Uterus (tissue), 3 donors: ENCODE measurements at regions not wholly inside any gene's neighbourhood (a gene's known extent, or its start where the extent isn't known, plus 50 kb on each side); places are given as distances from the start of the nearest gene placed in this dataset.

ENCODE experiments used
- DNase-seq, 2 donors: peaks; one replicate each; pipeline ENCODE4 v3.0.0-alpha.2; 2019 to 2020
- H3K27ac ChIP-seq, 2 donors: fragments of 200-600 bp; sonication (generic); 1 replicate in 1 of 2; 2 replicates in 1 of 2; pipeline ENCODE4 v1.5.1; 2016 to 2018
- H3K27me3 ChIP-seq, 2 donors: fragments of 200-600 bp; sonication (generic); one replicate each; pipeline ENCODE4 v1.5.1; 2018 to 2019; ENCODE audit warnings: control low read depth in 1 of 2
- H3K36me3 ChIP-seq, 2 donors: fragments of 200-600 bp; sonication (generic); one replicate each; pipeline ENCODE4 v1.5.1; 2019; ENCODE audit warnings: control low read depth in 1 of 2
- H3K4me1 ChIP-seq, 2 donors: fragments of 200-600 bp; sonication (generic); one replicate each; pipeline ENCODE4 v1.5.1; 2018 to 2019; ENCODE audit warnings: control low read depth in 1 of 2
- H3K4me3 ChIP-seq, 2 donors: fragments of 200-600 bp; sonication (generic); 1 replicate in 1 of 2; 2 replicates in 1 of 2; pipeline ENCODE4 v1.5.1; 2018 to 2019; ENCODE audit warnings: mild to moderate bottlenecking in 1 of 2
- H3K9me3 ChIP-seq, 2 donors: fragments of 200-600 bp; sonication (generic); one replicate each; pipeline ENCODE4 v1.5.1; 2019; ENCODE audit warnings: control low read depth in 1 of 2
- POLR2A ChIP-seq, 2 donors: fragments of 450-650 bp; IDR thresholded peaks; one replicate each; pipeline ENCODE4 v1.6.1; 2016; ENCODE audit warnings: antibody characterized with exemption in 2 of 2, mild to moderate bottlenecking in 1 of 2, moderate library complexity in 1 of 2
- intact Hi-C: fragments of 100-400 bp; cut with DNase I; formaldehyde crosslinking; loops from one replicate; pipeline ENCODE4 v1.15.1; 2023; ENCODE audit warnings: low total_unique reads
- TF ChIP-seq, protein P1 (sequence below), 4 experiments: fragments of 200-600 bp in 2 of 4; fragments of 450-650 bp in 2 of 4; sonication (generic) in 2 of 4; IDR thresholded peaks; one replicate each; pipeline ENCODE4 v1.5.1; 2016 to 2019; ENCODE audit warnings: antibody characterized with exemption in 4 of 4, mild to moderate bottlenecking in 2 of 4, moderate library complexity in 1 of 4
- donor health status: DM: yes; HTN: yes; CAD: no.

DNA sequence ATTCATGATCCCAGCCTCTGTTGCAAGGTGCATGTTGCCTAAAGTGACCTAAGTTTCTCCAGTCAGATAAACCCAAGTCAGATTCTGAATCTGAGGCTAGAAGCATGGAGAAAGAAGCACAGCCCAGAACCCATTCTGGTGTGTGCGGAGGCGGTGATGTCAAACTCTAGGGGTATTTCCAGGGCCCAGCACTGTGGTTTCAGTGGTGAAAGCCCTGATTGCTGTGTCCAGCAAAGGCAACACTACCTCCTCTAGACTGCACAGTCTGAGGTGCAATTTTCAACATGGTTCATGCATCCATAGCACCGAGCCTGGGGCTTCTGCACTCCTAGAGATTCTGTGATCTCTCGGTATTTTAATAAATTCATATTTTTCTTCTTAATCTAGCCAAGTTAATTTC lies 264.8 kb upstream of the KLHL29 start:
- H3K27ac ChIP-seq, result no peak overlapping the region
- no peak for DNase-seq
- no peak for TF ChIP-seq POLR2A (IDR thresholded peaks at IDR 0.05)
- TF ChIP-seq, protein P1, sequence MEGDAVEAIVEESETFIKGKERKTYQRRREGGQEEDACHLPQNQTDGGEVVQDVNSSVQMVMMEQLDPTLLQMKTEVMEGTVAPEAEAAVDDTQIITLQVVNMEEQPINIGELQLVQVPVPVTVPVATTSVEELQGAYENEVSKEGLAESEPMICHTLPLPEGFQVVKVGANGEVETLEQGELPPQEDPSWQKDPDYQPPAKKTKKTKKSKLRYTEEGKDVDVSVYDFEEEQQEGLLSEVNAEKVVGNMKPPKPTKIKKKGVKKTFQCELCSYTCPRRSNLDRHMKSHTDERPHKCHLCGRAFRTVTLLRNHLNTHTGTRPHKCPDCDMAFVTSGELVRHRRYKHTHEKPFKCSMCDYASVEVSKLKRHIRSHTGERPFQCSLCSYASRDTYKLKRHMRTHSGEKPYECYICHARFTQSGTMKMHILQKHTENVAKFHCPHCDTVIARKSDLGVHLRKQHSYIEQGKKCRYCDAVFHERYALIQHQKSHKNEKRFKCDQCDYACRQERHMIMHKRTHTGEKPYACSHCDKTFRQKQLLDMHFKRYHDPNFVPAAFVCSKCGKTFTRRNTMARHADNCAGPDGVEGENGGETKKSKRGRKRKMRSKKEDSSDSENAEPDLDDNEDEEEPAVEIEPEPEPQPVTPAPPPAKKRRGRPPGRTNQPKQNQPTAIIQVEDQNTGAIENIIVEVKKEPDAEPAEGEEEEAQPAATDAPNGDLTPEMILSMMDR (IDR thresholded peaks at IDR 0.05), result no peak
- no peak overlapping the region for H3K4me3 ChIP-seq
- no peaks in the 10 kb centered on the region for H3K27me3 ChIP-seq
- H3K4me1 ChIP-seq, result no peaks in the 10 kb centered on the region
- no peaks in the 10 kb centered on the region for H3K9me3 ChIP-seq
- intact Hi-C loops, result no loop called here
- no peaks in the 10 kb centered on the region for H3K36me3 ChIP-seq

DNA sequence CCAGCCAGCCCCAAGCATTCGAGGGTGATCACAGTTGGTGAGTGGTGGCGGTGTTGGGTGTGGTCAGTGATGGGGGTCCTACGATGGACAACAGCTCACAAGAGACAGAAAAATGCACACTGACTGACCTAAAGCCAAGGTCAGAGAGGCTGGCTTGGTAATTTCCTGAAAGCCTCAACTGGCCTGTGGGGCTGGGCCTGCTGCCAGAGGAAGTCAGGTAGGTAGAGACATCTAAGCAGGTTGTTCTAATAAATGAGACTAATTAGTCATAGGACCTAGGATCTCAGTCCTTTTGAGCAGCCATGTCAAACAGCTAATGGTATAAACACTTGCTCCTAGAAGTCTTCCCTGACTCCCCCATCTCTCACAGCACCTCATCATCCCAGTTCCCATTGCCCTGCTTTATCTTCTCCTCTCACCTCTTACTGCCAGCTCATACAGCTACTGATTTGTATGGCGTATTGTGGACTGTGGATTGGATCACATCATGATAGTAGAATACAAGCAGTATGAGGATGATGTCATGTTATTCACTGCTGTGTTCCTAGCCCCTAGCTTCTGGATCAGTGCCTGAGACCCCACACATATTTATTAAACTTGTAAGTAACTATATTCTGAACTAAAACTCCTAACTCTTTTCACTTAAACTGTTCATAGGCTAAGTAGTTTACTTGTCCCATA lies 262.9 kb upstream of the KLHL29 start:
- no peak overlapping the region for H3K4me3 ChIP-seq
- intact Hi-C loops, result no loop called here
- H3K27ac ChIP-seq, result no peak overlapping the region
- DNase-seq, result no peak
- no peaks in the 10 kb centered on the region for H3K4me1 ChIP-seq
- H3K36me3 ChIP-seq, result no peaks in the 10 kb centered on the region
- no peaks in the 10 kb centered on the region for H3K9me3 ChIP-seq
- no peaks in the 10 kb centered on the region for H3K27me3 ChIP-seq
- TF ChIP-seq, protein P1 (IDR thresholded peaks at IDR 0.05), result no peak
- TF ChIP-seq POLR2A (IDR thresholded peaks at IDR 0.05), result no peak

DNA sequence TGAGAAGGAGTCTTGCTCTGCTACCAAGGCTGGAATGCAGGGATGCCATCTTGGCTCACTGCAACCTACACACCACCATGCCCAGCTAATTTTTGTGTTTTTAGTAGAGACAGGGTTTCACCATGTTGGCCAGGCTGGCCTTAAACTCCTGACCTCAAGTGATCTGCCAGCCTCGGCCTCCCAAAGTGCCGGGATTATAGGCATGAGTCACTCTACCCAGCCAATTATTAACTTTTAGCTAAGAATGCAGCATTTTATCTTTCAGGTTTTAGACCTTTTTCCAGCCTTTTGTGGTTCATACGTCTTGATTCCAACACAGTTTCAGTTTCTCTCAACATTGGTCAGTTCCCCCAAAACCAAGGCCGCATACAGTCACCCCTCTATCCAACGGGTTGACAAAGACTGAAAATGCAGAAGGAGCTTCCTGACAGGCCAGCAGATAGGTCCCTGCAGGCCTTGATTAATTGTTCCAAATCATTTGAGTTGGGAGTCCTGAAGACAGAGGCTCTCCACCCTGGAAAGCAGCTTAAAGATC lies 262.2 kb upstream of the KLHL29 start:
- Histone ChIP-seq H3K27ac (no peak overlapping the region), H3K36me3 (no peaks in the 10 kb centered on the region), H3K4me3 (no peak overlapping the region), H3K27me3 (no peaks in the 10 kb centered on the region), H3K9me3 (no peaks in the 10 kb centered on the region), H3K4me1 (no peaks in the 10 kb centered on the region)
- TF ChIP-seq, protein P1 (IDR thresholded peaks at IDR 0.05), result no peak
- TF ChIP-seq POLR2A (IDR thresholded peaks at IDR 0.05), result no peak
- DNase-seq, result no peak
- intact Hi-C loops, result no loop called here

DNA sequence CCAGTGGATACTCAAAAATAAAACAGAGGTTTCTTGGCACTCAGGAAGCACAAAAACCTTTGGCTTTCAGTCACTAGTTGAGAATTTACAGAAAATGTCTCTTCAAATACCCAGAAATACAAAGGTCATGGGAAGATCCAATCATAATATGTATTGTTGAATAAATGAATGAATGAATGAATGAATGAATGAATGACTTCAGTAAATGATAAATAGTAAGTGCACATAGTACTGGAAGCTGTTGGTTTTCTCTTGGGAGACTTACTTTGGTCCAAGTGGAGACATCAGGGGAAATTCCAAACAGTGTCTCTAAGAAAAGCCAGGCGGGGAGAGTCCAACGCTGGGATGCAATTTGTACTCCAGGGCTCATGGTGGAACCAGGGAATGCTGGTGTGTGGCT lies 261.3 kb upstream of the KLHL29 start:
- H3K9me3 ChIP-seq, result no peaks in the 10 kb centered on the region
- no peaks in the 10 kb centered on the region for H3K27me3 ChIP-seq
- no peaks in the 10 kb centered on the region for H3K4me1 ChIP-seq
- H3K27ac ChIP-seq, result no peak overlapping the region
- DNase-seq, result no peak
- no peak for TF ChIP-seq POLR2A (IDR thresholded peaks at IDR 0.05)
- TF ChIP-seq, protein P1 (IDR thresholded peaks at IDR 0.05), result no peak
- intact Hi-C loops, result no loop called here
- H3K36me3 ChIP-seq, result no peaks in the 10 kb centered on the region
- H3K4me3 ChIP-seq, result no peak overlapping the region

DNA sequence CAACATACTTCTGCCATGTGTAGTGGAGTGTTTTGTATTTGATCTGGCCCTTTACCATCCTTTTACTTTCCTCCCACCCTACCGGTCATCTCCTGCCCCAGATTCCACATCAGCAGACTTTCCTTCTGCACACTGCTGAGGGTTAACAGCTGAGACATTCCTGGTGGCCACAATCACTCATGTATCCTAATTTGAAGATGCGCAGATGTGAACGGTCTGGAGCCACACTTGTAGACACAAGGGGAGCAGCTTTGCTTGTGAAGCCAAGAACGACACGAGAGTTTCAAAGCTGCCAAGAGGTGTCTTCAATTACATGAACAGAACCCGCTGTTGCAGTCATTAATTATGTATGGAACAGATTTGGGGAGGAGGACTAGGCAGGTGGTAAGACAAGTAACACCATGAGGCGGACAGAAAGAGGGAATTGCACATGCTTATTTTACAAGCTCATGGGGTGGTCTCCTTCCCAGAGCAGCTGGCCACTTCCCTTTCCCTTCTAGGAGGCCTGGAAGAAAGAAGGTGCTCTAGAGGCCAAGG lies 260.7 kb upstream of the KLHL29 start:
- Histone ChIP-seq H3K9me3 (no peaks in the 10 kb centered on the region), H3K4me1 (no peaks in the 10 kb centered on the region), H3K27ac (no peak overlapping the region), H3K27me3 (no peaks in the 10 kb centered on the region), H3K36me3 (no peaks in the 10 kb centered on the region), H3K4me3 (no peak overlapping the region)
- DNase-seq, result no peak
- intact Hi-C loops, result no loop called here
- no peak for TF ChIP-seq POLR2A (IDR thresholded peaks at IDR 0.05)
- TF ChIP-seq, protein P1 (IDR thresholded peaks at IDR 0.05), result no peak
